ENCODE measurements at regions not wholly inside any gene's neighbourhood (a gene's known extent, or its start where the extent isn't known, plus 50 kb on each side); places are given as distances from the start of the nearest gene placed in this dataset.
"Not testable (repeated sequence)": the region's sequence is repeated elsewhere in the genome, so short reads cannot be mapped to it uniquely, and the experiment has no call there.

DNA sequence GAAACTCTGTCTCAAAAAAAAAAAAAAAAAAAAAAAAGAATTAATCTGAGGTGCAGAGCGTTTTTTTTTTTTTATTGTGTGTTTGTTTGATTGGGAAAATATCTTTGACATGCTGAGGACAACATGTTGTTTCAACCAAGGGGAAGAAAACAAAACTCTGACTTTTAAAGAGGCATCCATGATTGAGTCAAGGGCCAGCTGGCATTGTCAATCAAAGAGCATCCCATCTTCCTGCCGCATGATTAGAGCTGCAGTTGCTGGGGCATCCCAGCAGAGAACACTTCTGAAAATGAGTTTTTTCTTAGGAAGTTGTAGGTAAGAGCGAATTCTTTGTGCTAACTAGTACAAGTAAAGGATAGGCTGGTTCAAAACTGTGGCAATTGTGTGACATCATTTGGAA lies 200.9 kb upstream of the DAAM1 start:
- Histone ChIP-seq H2AFZ (no peak overlapping the region), H3K27ac (no peak overlapping the region), H3K79me2 (no peaks in the 10 kb centered on the region), H3K4me2 (ENCODE audit: low read length) (no peak overlapping the region), H3K27me3 (ENCODE audit: control insufficient read depth, insufficient read depth, low read length) (no peaks in the 10 kb centered on the region), H3K9me3 (ENCODE audit: control insufficient read depth, low read length) (no peaks in the 10 kb centered on the region), H3K9ac (no peak overlapping the region), H3K4me1 (no peaks in the 10 kb centered on the region), H3K36me3 (ENCODE audit: control insufficient read depth, insufficient read depth, low read length) (no peaks in the 10 kb centered on the region), H3K4me3 (ENCODE audit: low read depth, low read length) (no peak overlapping the region)
- TF ChIP-seq, protein P1, sequence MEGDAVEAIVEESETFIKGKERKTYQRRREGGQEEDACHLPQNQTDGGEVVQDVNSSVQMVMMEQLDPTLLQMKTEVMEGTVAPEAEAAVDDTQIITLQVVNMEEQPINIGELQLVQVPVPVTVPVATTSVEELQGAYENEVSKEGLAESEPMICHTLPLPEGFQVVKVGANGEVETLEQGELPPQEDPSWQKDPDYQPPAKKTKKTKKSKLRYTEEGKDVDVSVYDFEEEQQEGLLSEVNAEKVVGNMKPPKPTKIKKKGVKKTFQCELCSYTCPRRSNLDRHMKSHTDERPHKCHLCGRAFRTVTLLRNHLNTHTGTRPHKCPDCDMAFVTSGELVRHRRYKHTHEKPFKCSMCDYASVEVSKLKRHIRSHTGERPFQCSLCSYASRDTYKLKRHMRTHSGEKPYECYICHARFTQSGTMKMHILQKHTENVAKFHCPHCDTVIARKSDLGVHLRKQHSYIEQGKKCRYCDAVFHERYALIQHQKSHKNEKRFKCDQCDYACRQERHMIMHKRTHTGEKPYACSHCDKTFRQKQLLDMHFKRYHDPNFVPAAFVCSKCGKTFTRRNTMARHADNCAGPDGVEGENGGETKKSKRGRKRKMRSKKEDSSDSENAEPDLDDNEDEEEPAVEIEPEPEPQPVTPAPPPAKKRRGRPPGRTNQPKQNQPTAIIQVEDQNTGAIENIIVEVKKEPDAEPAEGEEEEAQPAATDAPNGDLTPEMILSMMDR (IDR thresholded peaks at IDR 0.05), result no peak

DNA sequence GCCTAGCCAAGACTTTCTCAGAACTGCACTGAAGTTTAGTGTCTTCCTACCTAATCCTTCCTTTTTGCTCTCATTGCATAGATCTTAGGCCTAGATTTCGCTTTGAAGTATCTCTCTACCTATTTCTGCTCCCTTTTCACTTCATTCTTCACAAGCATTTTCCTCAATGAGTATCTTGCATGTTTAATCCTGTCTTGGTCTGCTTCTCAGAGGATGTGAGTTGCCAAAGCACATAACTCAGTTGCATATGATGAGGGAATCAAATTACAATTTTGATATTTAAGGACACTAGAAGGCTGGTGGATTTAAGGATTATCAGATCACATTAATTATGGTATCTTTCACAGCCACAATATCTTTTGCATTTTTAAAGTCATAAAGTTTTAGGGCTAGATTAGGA lies 195.5 kb upstream of the DAAM1 start:
- Histone ChIP-seq H3K36me3 (ENCODE audit: control insufficient read depth, insufficient read depth, low read length) (no peaks in the 10 kb centered on the region), H3K27ac (no peak overlapping the region), H3K27me3 (ENCODE audit: control insufficient read depth, insufficient read depth, low read length) (no peaks in the 10 kb centered on the region), H3K9me3 (ENCODE audit: control insufficient read depth, low read length) (no peaks in the 10 kb centered on the region), H2AFZ (no peak overlapping the region), H3K79me2 (no peaks in the 10 kb centered on the region), H3K4me3 (ENCODE audit: low read depth, low read length) (no peak overlapping the region), H3K4me1 (no peaks in the 10 kb centered on the region), H3K9ac (no peak overlapping the region), H3K4me2 (ENCODE audit: low read length) (no peak overlapping the region)
- TF ChIP-seq, protein P1 (IDR thresholded peaks at IDR 0.05), result no peak

DNA sequence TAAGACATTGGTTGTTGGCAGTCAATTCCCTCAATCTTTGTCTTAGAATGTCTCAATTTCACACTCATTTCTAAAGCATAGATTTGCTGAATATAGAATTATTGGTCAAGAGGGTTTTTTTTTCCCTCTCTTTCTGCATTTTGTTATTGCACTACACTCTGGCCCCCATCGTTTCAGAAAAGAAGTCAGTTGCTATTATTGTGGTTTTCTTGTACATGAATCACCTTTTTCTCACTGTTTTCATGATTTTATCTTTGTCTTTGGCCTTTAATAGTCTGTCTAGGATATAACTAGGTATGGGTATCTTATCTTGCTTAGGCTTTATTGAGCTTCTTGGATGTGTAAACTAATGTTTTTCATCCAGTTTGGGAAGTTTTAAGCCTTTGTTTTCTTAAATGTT lies 194.3 kb upstream of the DAAM1 start:
- Histone ChIP-seq H3K79me2 (no peaks in the 10 kb centered on the region), H3K4me2 (ENCODE audit: low read length) (no peak overlapping the region), H3K27me3 (ENCODE audit: control insufficient read depth, insufficient read depth, low read length) (no peaks in the 10 kb centered on the region), H3K27ac (no peak overlapping the region), H3K9ac (no peak overlapping the region), H2AFZ (no peak overlapping the region), H3K4me3 (ENCODE audit: low read depth, low read length) (no peak overlapping the region), H3K36me3 (ENCODE audit: control insufficient read depth, insufficient read depth, low read length) (no peaks in the 10 kb centered on the region), H3K9me3 (ENCODE audit: control insufficient read depth, low read length) (no peaks in the 10 kb centered on the region), H3K4me1 (no peaks in the 10 kb centered on the region)
- TF ChIP-seq, protein P1 (IDR thresholded peaks at IDR 0.05), result no peak

DNA sequence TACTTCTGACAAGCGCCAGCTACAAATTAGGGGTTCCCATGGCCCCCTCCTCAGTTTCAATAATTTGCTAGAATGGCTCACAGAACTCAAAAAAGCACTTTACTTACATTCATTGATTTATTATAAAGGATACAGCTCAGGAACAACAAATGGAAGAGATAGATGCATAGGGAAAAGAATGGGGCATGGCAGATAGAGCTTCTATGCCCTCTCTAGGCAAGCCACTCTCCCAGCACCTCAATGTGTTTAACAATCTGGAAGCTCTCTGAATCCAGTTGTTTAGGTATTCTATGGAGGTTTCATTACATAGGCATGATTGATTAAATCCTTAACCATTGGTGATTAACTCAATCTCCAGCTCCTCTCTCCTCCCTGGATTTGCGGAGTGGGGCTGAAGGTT lies 184.5 kb upstream of the DAAM1 start:
- Histone ChIP-seq H3K9ac (no peak overlapping the region), H3K27ac (no peak overlapping the region), H3K36me3 (ENCODE audit: control insufficient read depth, insufficient read depth, low read length) (no peaks in the 10 kb centered on the region), H3K4me2 (ENCODE audit: low read length) (no peak overlapping the region), H3K4me3 (ENCODE audit: low read depth, low read length) (no peak overlapping the region), H3K79me2 (no peaks in the 10 kb centered on the region), H3K4me1 (no peaks in the 10 kb centered on the region), H3K9me3 (ENCODE audit: control insufficient read depth, low read length) (no peaks in the 10 kb centered on the region), H3K27me3 (ENCODE audit: control insufficient read depth, insufficient read depth, low read length) (no peaks in the 10 kb centered on the region), H2AFZ (no peak overlapping the region)
- TF ChIP-seq, protein P1 (IDR thresholded peaks at IDR 0.05), result no peak

DNA sequence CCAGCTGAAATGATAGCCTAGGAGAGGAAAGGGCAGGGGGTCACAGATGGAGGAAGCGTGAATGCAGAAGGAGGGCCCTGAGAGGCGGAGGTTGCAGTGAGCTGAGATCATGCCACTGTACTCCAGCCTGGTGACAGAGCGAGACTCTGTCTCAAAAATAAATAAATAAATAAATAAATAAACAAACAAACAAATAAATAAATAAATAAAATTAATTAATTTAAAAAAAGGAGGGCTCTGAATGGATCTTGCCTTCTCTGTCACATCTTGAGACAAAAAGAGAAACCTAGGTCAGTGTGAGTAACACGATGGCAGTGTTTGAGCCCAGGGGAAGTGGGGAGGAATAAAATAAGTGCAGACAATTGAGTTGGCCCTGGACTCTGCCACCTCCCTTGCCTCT lies 182.3 kb upstream of the DAAM1 start:
- not testable (repeated sequence) for H3K9ac ChIP-seq

More for the DNA sequence above, 182.3 kb upstream of the DAAM1 start:
- not testable (repeated sequence) for H3K27me3 ChIP-seq (ENCODE audit: control insufficient read depth, insufficient read depth, low read length); H3K79me2 ChIP-seq; H3K9me3 ChIP-seq (ENCODE audit: control insufficient read depth, low read length); H3K27ac ChIP-seq; H2AFZ ChIP-seq; H3K4me2 ChIP-seq (ENCODE audit: low read length); H3K4me1 ChIP-seq; H3K36me3 ChIP-seq (ENCODE audit: control insufficient read depth, insufficient read depth, low read length); H3K4me3 ChIP-seq (ENCODE audit: low read depth, low read length)

Measured in parathyroid adenoma (tissue), 2 donors.